Body of pancreas (tissue), 4 donors: ENCODE measurements at regions not wholly inside any gene's neighbourhood (a gene's known extent, or its start where the extent isn't known, plus 50 kb on each side); places are given as distances from the start of the nearest gene placed in this dataset.
"Not testable (repeated sequence)": the region's sequence is repeated elsewhere in the genome, so short reads cannot be mapped to it uniquely, and the experiment has no call there.

Experiments
- ATAC-seq: fragments of 150-250 bp; one replicate; pipeline ENCODE4 v1.9.1; 2016
- DNase-seq, 4 donors: peaks; one replicate each; pipeline ENCODE4 v3.0.0-alpha.2; 2019
- H3K27ac ChIP-seq, 4 donors: fragments of 200-600 bp; sonication (generic); 1 replicate in 3 of 4; 2 replicates in 1 of 4; pipeline versions ENCODE4 v1.5.1 to v1.6.1; 2016 to 2019; ENCODE audit warnings: mild to moderate bottlenecking in 1 of 4, mixed read lengths in 1 of 4, moderate library complexity in 1 of 4
- H3K27me3 ChIP-seq, 2 donors: fragments of 200-600 bp; sonication (generic); one replicate each; pipeline ENCODE4 v1.6.0; 2016; ENCODE audit warnings: mild to moderate bottlenecking in 1 of 2
- H3K36me3 ChIP-seq, 2 donors: fragments of 200-600 bp; sonication (generic); replicated peaks in 1 of 2; 2 replicates each; pipeline ENCODE4 v1.5.1; 2016; ENCODE audit warnings: low read depth in 2 of 2; ENCODE audit not compliant: insufficient read depth in 1 of 2
- H3K4me1 ChIP-seq: fragments of 200-600 bp; sonication (generic); one replicate; pipeline ENCODE4 v1.6.0; 2016
- H3K4me3 ChIP-seq, 2 donors: fragments of 200-600 bp; sonication (generic); 1 replicate in 1 of 2; 2 replicates in 1 of 2; pipeline ENCODE4 v1.5.1; 2016 to 2019
- H3K9me3 ChIP-seq, 3 donors: fragments of 200-600 bp; sonication (generic); 1 replicate in 2 of 3; 2 replicates in 1 of 3; pipeline ENCODE4 v1.5.1; 2016
- POLR2A ChIP-seq, 3 donors: fragments of 450-650 bp; IDR thresholded peaks; one replicate each; pipeline ENCODE4 v1.6.1; 2016; ENCODE audit warnings: antibody characterized with exemption in 3 of 3, mild to moderate bottlenecking in 2 of 3
- WGBS, 2 donors: methylation state at CpG; one replicate each; pipeline ENCODE4 v1.1.5; 2017; 5-methylcytosine and 5-hydroxymethylcytosine counted together
- intact Hi-C: fragments of 100-400 bp; cut with DNase I; formaldehyde crosslinking; loops from one replicate; pipeline ENCODE4 v1.15.1; 2023
- TF ChIP-seq, protein P1 (sequence below), 7 experiments: fragments of 450-650 bp in 4 of 7; fragments of 200-600 bp in 3 of 7; sonication (generic) in 3 of 7; IDR thresholded peaks; one replicate each; pipeline ENCODE4 v1.5.1; 2016 to 2019; ENCODE audit warnings: antibody characterized with exemption in 7 of 7

DNA sequence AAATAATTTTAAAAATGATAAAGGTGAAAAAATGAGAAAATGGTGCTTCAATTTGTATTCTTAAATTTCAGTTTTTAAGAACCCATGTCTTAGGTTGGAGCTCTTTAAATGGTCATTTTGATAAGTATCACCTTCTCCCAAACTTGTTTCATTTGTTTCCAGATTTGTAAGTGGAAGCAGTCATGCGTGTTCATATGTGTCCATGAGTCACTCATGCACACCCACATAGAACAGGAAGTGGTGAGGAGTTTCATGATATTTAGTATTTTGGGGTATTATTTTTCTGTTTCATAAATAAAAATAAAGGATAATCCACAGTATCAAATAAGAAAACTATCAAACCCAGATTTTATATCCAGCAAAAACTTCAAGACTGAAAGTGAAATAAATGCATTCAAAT lies 570.4 kb upstream of the ST8SIA4 start:
- Histone ChIP-seq H3K27ac (no peak overlapping the region), H3K4me3 (no peak overlapping the region), H3K27me3 (no peaks in the 10 kb centered on the region), H3K9me3 (no peaks in the 10 kb centered on the region), H3K36me3 (no peaks in the 10 kb centered on the region), H3K4me1 (no peaks in the 10 kb centered on the region)
- ATAC-seq: no peak
- TF ChIP-seq POLR2A (IDR thresholded peaks at IDR 0.05): no peak
- TF ChIP-seq, protein P1, sequence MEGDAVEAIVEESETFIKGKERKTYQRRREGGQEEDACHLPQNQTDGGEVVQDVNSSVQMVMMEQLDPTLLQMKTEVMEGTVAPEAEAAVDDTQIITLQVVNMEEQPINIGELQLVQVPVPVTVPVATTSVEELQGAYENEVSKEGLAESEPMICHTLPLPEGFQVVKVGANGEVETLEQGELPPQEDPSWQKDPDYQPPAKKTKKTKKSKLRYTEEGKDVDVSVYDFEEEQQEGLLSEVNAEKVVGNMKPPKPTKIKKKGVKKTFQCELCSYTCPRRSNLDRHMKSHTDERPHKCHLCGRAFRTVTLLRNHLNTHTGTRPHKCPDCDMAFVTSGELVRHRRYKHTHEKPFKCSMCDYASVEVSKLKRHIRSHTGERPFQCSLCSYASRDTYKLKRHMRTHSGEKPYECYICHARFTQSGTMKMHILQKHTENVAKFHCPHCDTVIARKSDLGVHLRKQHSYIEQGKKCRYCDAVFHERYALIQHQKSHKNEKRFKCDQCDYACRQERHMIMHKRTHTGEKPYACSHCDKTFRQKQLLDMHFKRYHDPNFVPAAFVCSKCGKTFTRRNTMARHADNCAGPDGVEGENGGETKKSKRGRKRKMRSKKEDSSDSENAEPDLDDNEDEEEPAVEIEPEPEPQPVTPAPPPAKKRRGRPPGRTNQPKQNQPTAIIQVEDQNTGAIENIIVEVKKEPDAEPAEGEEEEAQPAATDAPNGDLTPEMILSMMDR (IDR thresholded peaks at IDR 0.05): no peak
- 57 to 91% methylated on average over 1 of the region's 1 CpG for WGBS, 2 donors
- intact Hi-C loops: no loop called here
- no peak for DNase-seq

- DNase-seq (no peak), ATAC-seq (no peak)
- intact Hi-C loops: no loop called here
These were observed 558.4 kb upstream of the ST8SIA4 start for GRCh38 chr5:101461455-101461854.

DNA sequence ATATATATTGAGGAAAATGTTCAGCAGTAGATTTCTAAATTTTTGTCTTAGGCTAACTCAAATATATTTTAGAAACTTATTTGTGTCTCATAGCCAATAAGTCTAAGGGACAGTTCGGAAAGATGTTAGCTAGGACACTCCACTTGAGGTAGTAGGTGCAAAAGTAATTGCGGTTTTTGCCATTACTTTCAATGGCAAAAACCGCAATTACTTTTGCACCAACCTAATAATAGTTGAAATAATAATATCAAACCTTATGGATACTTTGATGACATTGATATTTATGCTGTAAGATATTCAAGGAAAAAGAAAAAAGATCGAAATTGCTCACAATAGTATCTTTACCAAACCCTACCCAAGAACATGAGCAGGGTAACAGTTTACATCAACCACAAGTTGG lies 555.5 kb upstream of the ST8SIA4 start:
- DNase-seq: no peak
- intact Hi-C loops: no loop called here
- no peak for TF ChIP-seq POLR2A (IDR thresholded peaks at IDR 0.05)
- TF ChIP-seq, protein P1 (IDR thresholded peaks at IDR 0.05): no peak
- H3K9me3 ChIP-seq: no peaks in the 10 kb centered on the region
- no peak for ATAC-seq
- H3K36me3 ChIP-seq: no peaks in the 10 kb centered on the region
- 52 to 56% methylated on average over 4 of the region's 4 CpGs for WGBS, 2 donors
- H3K4me1 ChIP-seq: no peaks in the 10 kb centered on the region
- H3K27me3 ChIP-seq: no peaks in the 10 kb centered on the region
- no peak overlapping the region for H3K27ac ChIP-seq
- no peak overlapping the region for H3K4me3 ChIP-seq

More at GRCh38 chr5:101461455-101461854, 558.4 kb upstream of the ST8SIA4 start:
- H3K27ac ChIP-seq: no peak overlapping the region
- no peaks in the 10 kb centered on the region for H3K9me3 ChIP-seq
- no peak overlapping the region for H3K4me3 ChIP-seq
- no peaks in the 10 kb centered on the region for H3K4me1 ChIP-seq
- H3K27me3 ChIP-seq: no peaks in the 10 kb centered on the region
- TF ChIP-seq, protein P1 (IDR thresholded peaks at IDR 0.05): no peak
- no peak for TF ChIP-seq POLR2A (IDR thresholded peaks at IDR 0.05)
- H3K36me3 ChIP-seq: no peaks in the 10 kb centered on the region

DNA sequence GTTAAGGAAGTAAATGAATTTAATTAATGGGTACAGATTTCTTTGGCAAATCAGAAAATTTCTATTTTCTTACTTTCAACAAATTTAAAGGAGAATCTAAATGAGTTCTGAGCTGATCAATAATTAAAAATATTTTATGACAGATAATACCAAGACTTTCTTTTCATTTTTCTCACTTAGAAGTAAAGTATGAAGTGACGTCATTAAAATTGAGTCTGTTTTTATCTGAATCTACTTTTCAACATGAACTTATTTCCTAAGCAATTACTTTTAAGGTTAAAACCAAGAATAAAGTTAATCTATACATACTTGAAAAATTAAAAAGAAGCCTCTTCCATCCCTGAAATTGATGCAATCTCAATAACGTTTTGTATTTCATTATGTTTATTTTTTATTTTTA lies 552.8 kb upstream of the ST8SIA4 start:
- intact Hi-C loops: no loop called here
- ATAC-seq: no peak
- WGBS, 2 donors: 45 to 56% methylated on average over 2 of the region's 2 CpGs
- H3K4me3 ChIP-seq: no peak overlapping the region
- no peaks in the 10 kb centered on the region for H3K4me1 ChIP-seq
- TF ChIP-seq, protein P1 (IDR thresholded peaks at IDR 0.05): no peak
- TF ChIP-seq POLR2A (IDR thresholded peaks at IDR 0.05): no peak
- H3K27me3 ChIP-seq: no peaks in the 10 kb centered on the region
- H3K27ac ChIP-seq: no peak overlapping the region
- no peaks in the 10 kb centered on the region for H3K9me3 ChIP-seq
- H3K36me3 ChIP-seq: no peaks in the 10 kb centered on the region
- DNase-seq: no peak

GRCh38 chr5:101455048-101455447 lies 552.0 kb upstream of the ST8SIA4 start:
- no peaks in the 10 kb centered on the region for H3K4me1 ChIP-seq
- 71 to 83% methylated on average over 1 of the region's 1 CpG for WGBS, 2 donors
- H3K4me3 ChIP-seq: no peak overlapping the region
- H3K27ac ChIP-seq: no peak overlapping the region
- intact Hi-C loops: no loop called here
- TF ChIP-seq POLR2A (IDR thresholded peaks at IDR 0.05): no peak
- TF ChIP-seq, protein P1 (IDR thresholded peaks at IDR 0.05): no peak
- no peaks in the 10 kb centered on the region for H3K27me3 ChIP-seq
- no peak for ATAC-seq
- no peaks in the 10 kb centered on the region for H3K9me3 ChIP-seq
- DNase-seq: no peak
- no peaks in the 10 kb centered on the region for H3K36me3 ChIP-seq

GRCh38 chr5:101442281-101442680 lies 539.2 kb upstream of the ST8SIA4 start:
- intact Hi-C loops, H3K36me3 ChIP-seq, H3K27me3 ChIP-seq, H3K4me3 ChIP-seq, H3K27ac ChIP-seq, ATAC-seq, H3K4me1 ChIP-seq, H3K9me3 ChIP-seq, DNase-seq: not testable (repeated sequence)
- 66 to 78% methylated on average over 7 to 8 of the region's 8 CpGs for WGBS, 2 donors
